Aorta (tissue), 5 donors: ENCODE measurements at regions not wholly inside any gene's neighbourhood (a gene's known extent, or its start where the extent isn't known, plus 50 kb on each side); places are given as distances from the start of the nearest gene placed in this dataset.

Experiments
- ATAC-seq: fragments of 200-7000 bp; cut with Tn5 transposase; one replicate; pipeline ENCODE4 v1.9.1; 2022; ENCODE audit warnings: moderate library complexity; ENCODE audit not compliant: low FRiP score
- DNase-seq, 2 donors: peaks; one replicate each; pipeline ENCODE4 v3.0.0-alpha.2; 2020
- H3K27ac ChIP-seq, 2 donors: one replicate each; pipeline ENCODE4 v1.5.1; 2013; ENCODE audit warnings: low read length in 2 of 2, mild to moderate bottlenecking in 2 of 2, moderate library complexity in 2 of 2, control low read depth in 1 of 2, inconsistent platforms in 1 of 2, low read depth in 1 of 2
- H3K27me3 ChIP-seq, 2 donors: one replicate each; pipeline ENCODE4 v1.6.1; 2013; ENCODE audit warnings: control low read depth in 1 of 2, low read length in 1 of 2, mild to moderate bottlenecking in 1 of 2, moderate library complexity in 1 of 2; ENCODE audit not compliant: insufficient read depth in 2 of 2, control insufficient read depth in 1 of 2
- H3K36me3 ChIP-seq, 2 donors: one replicate each; pipeline ENCODE4 v1.6.1; 2013; ENCODE audit warnings: control low read depth in 1 of 2, low read length in 1 of 2, mild to moderate bottlenecking in 1 of 2; ENCODE audit not compliant: insufficient read depth in 2 of 2, control insufficient read depth in 1 of 2
- H3K4me1 ChIP-seq, 2 donors: one replicate each; pipeline ENCODE4 v1.6.1; 2013; ENCODE audit warnings: low read length in 2 of 2, control low read depth in 1 of 2, mild to moderate bottlenecking in 1 of 2, moderate library complexity in 1 of 2; ENCODE audit not compliant: insufficient read depth in 2 of 2, control insufficient read depth in 1 of 2
- H3K4me3 ChIP-seq, 2 donors: one replicate each; pipeline ENCODE4 v1.5.1; 2013; ENCODE audit warnings: low read length in 2 of 2, control low read depth in 1 of 2, mild to moderate bottlenecking in 1 of 2
- H3K9me3 ChIP-seq: one replicate; pipeline ENCODE4 v1.6.1; 2013; ENCODE audit warnings: mild to moderate bottlenecking, low read length; ENCODE audit not compliant: control insufficient read depth
- WGBS, 2 donors: extraction: QIAGEN DNeasy Blood & Tissue Kit; methylation state at CpG; one replicate each; pipeline ENCODE4 v1.1.7; 2013; 5-methylcytosine and 5-hydroxymethylcytosine counted together
- intact Hi-C, 2 donors: fragments of 100-400 bp; cut with DNase I; formaldehyde crosslinking; loops; one replicate each; pipeline versions ENCODE4 v1.14.2 to v1.15.0; 2022
- donor health status: healthy with polysubstance abuse.
- donor health status: Bipolar disorder and iron deficiency.
- donor health status: DM: no; HTN: no; CAD: no.
- donor health status: DM: no; HTN: no; CAD: no.
- donor health status: DM: yes; HTN: yes; CAD: no.

DNA sequence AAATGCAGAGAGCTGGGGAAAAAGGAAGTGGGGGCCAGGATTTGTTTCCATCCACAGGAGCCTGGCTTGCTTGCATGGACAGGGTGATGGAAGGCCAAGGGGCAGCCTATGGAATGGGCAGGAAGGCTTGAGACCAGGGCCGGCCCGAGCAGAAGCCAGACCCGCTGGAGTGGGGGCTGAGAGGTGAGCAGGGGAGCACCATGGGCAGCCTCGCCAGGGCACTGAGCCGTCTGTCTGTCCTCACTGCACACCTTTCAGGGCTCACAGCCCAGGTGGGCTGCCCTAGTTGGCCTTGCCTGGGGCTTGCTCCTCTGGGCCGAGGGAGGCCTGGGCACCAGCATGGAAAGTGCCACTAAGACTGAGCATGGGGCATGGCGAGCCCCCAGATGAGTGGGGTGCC lies 58.6 kb upstream of the CNOT6 start:
- Histone ChIP-seq H3K27ac (no peak overlapping the region), H3K4me1 (no peaks in the 10 kb centered on the region), H3K4me3 (no peak overlapping the region), H3K36me3 (no peaks in the 10 kb centered on the region), H3K27me3 (no peaks in the 10 kb centered on the region), H3K9me3 (peaks cover 3% of the 10 kb centered on the region)
- 90 to 92% methylated on average over 7 of the region's 7 CpGs for WGBS, 2 donors
- ATAC-seq (no peak), DNase-seq (no peak)
- intact Hi-C loops = no loop called here

- Histone ChIP-seq H3K36me3 (no peaks in the 10 kb centered on the region), H3K27me3 (no peaks in the 10 kb centered on the region), H3K27ac (no peak overlapping the region), H3K4me3 (no peak overlapping the region), H3K4me1 (no peaks in the 10 kb centered on the region), H3K9me3 (peaks cover 3% of the 10 kb centered on the region)
- DNase-seq (no peak), ATAC-seq (no peak)
- 70 to 74% methylated on average over 13 of the region's 13 CpGs for WGBS, 2 donors
- intact Hi-C loops = no loop called here
Observed at GRCh38 chr5:180436275-180436674, 57.9 kb upstream of the CNOT6 start.

DNA sequence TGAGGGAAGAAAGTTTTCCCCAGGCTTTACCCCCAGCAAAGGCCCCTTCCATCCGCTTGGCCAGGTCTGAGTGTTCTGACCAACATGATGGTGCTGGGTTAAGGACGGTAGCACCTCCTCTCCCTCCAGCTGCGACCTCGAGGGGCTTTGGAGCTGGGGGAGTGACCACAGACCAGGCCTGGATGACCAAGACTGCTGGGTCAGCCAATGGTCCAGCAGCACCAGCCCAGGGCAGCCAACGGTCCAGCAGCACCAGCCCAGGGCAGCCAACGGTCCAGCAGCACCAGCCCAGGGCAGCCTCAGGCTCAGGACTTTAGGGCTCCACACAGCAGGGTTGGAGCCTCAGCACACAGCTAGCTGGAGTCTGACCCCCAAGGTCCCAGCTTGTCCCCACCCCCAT lies 57.2 kb upstream of the CNOT6 start:
- Histone ChIP-seq H3K9me3 (peaks cover 1% of the 10 kb centered on the region), H3K4me3 (no peak overlapping the region), H3K27me3 (no peaks in the 10 kb centered on the region), H3K27ac (no peak overlapping the region), H3K36me3 (no peaks in the 10 kb centered on the region), H3K4me1 (no peaks in the 10 kb centered on the region)
- DNase-seq (no peak), ATAC-seq (no peak)
- 63 to 68% methylated on average over 6 of the region's 6 CpGs for WGBS, 2 donors
- intact Hi-C loops = no loop called here

- 92 to 97% methylated on average over 8 of the region's 8 CpGs for WGBS, 2 donors
- Histone ChIP-seq H3K4me3 (no peak overlapping the region), H3K36me3 (no peaks in the 10 kb centered on the region), H3K27me3 (no peaks in the 10 kb centered on the region), H3K9me3 (peaks cover 1% of the 10 kb centered on the region), H3K27ac (no peak overlapping the region), H3K4me1 (no peaks in the 10 kb centered on the region)
- ATAC-seq (no peak), DNase-seq (no peak)
- intact Hi-C loops = no loop called here
Observed at GRCh38 chr5:180437336-180437735, 56.8 kb upstream of the CNOT6 start.

GRCh38 chr5:180438785-180439780 lies 55.1 kb upstream of the CNOT6 start:
- peak in 1 of 2 donors; percentile 33 for DNase-seq

DNA sequence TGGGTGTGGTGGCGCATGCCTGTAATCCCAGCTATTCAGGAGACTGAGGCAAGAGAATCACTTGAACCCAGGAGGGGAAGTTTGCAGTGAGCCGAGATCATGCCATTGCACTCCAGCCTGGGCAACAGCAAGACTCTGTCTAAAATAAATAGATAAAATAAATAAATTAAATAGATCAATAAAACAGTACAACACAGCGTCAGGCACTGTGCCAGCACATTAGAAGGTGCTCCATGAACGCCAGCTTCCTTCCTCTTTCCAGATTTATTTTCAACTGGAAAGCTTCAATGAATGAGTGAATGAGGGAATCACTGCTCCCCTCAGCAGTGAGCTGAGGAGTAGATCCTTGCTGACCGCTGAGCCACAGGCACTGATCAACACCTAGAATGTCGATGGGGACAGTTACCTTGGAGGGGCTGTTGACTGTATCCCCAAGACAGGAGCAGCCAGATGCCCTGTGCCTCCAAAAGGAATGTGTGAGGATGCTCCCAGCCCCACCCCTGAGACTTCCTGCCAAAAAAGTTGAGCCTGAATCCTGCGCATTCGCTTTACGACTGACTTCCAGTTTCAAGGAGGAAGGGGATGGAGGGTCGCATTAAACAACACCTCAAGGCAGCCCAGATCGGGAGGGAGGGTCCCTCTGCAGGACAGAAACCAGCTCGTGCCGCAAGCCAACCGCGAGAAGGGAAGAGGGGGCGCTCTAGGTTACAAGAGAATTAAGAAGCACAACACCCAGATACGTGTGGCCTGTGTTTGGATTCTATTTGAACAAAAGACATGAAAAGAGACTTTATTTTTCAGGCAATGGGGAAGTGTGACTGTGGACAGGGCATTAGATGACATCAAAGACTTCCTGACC lies 54.0 kb upstream of the CNOT6 start:
- peaks cover 5% of the 10 kb centered on the region for H3K9me3 ChIP-seq
- no peak overlapping the region for H3K4me3 ChIP-seq
- H3K4me1 ChIP-seq = no peaks in the 10 kb centered on the region
- intact Hi-C loops = no loop called here
- H3K27ac ChIP-seq = no peak overlapping the region
- DNase-seq = no peak
- no peaks in the 10 kb centered on the region for H3K36me3 ChIP-seq
- ATAC-seq = no peak
- WGBS, 2 donors = 36 to 38% methylated on average over 17 of the region's 17 CpGs
- H3K27me3 ChIP-seq = no peaks in the 10 kb centered on the region

More at GRCh38 chr5:180438785-180439780, 55.1 kb upstream of the CNOT6 start:
- Histone ChIP-seq H3K9me3 (peaks cover 4% of the 10 kb centered on the region), H3K36me3 (no peaks in the 10 kb centered on the region), H3K4me1 (no peaks in the 10 kb centered on the region), H3K27me3 (no peaks in the 10 kb centered on the region), H3K4me3 (no peak overlapping the region), H3K27ac (no peak overlapping the region)
- WGBS, 2 donors = 81 to 88% methylated on average over 26 of the region's 26 CpGs
- intact Hi-C loops = no loop called here
- peak; percentile 26 for ATAC-seq

- Histone ChIP-seq H3K4me1 (no peaks in the 10 kb centered on the region), H3K27ac (no peak overlapping the region), H3K9me3 (peaks cover 5% of the 10 kb centered on the region), H3K27me3 (no peaks in the 10 kb centered on the region), H3K36me3 (no peaks in the 10 kb centered on the region), H3K4me3 (no peak overlapping the region)
- ATAC-seq (no peak), DNase-seq (peak in 1 of 2 donors; percentile 73)
- intact Hi-C loops = no loop called here
- WGBS, 2 donors = 62% methylated on average over 15 of the region's 15 CpGs
Observed at GRCh38 chr5:180441564-180442051, 52.6 kb upstream of the CNOT6 start.
